Heart left ventricle (tissue), 16 donors: ENCODE measurements at regions not wholly inside any gene's neighbourhood (a gene's known extent, or its start where the extent isn't known, plus 50 kb on each side); places are given as distances from the start of the nearest gene placed in this dataset.

Source experiments
- ATAC-seq, 4 donors: fragments of 200-7000 bp; cut with Tn5 transposase; one replicate each; pipeline ENCODE4 v1.9.1; 2020 to 2022; ENCODE audit warnings: moderate library complexity in 4 of 4, mild to moderate bottlenecking in 3 of 4, moderate number of reproducible peaks in 1 of 4
- DNase-seq, 5 donors: peaks; one replicate each; pipeline ENCODE4 v3.0.0-alpha.2; 2020
- H3K27ac ChIP-seq, 12 donors: fragments of 200-600 bp; sonication (generic) in 4 of 12; one replicate each; pipeline versions ENCODE4 v1.5.0 to v1.8.0; 2016 to 2022; ENCODE audit warnings: mild to moderate bottlenecking in 2 of 12
- H3K27me3 ChIP-seq, 9 donors: fragments of 200-600 bp; sonication (generic) in 2 of 9; one replicate each; pipeline versions ENCODE4 v1.5.1 to v1.8.0; 2016 to 2022; ENCODE audit warnings: mild to moderate bottlenecking in 3 of 9
- H3K36me3 ChIP-seq, 9 donors: fragments of 200-600 bp; sonication (generic) in 2 of 9; one replicate each; pipeline versions ENCODE4 v1.5.0 to v1.8.0; 2018 to 2022; ENCODE audit warnings: mild to moderate bottlenecking in 2 of 9
- H3K4me1 ChIP-seq, 12 donors: fragments of 200-600 bp; sonication (generic) in 4 of 12; one replicate each; pipeline versions ENCODE4 v1.5.0 to v1.8.0; 2016 to 2022; ENCODE audit warnings: mild to moderate bottlenecking in 3 of 12
- H3K4me3 ChIP-seq, 12 donors: fragments of 200-600 bp; sonication (generic) in 4 of 12; one replicate each; pipeline versions ENCODE4 v1.5.0 to v1.8.0; 2017 to 2022; ENCODE audit warnings: mild to moderate bottlenecking in 9 of 12, moderate library complexity in 4 of 12
- H3K9me3 ChIP-seq, 12 donors: fragments of 200-600 bp; sonication (generic) in 4 of 12; one replicate each; pipeline versions ENCODE4 v1.5.0 to v1.8.0; 2016 to 2022; ENCODE audit warnings: mild to moderate bottlenecking in 1 of 12
- CTCF ChIP-seq, 12 donors: fragments of 200-600 bp; sonication (generic) in 4 of 12; IDR thresholded peaks; one replicate each; pipeline versions ENCODE4 v1.5.0 to v1.8.0; 2018 to 2022; ENCODE audit warnings: antibody characterized with exemption in 12 of 12, mild to moderate bottlenecking in 5 of 12
- POLR2A ChIP-seq, 2 donors: fragments of 450-650 bp; IDR thresholded peaks; one replicate each; pipeline ENCODE4 v1.6.1; 2017; ENCODE audit warnings: antibody characterized with exemption in 2 of 2, mild to moderate bottlenecking in 2 of 2, moderate library complexity in 2 of 2
- WGBS, 4 donors: extraction: QIAGEN DNeasy Blood & Tissue Kit in 2 of 4; methylation state at CpG; one replicate each; pipeline versions ENCODE4 v1.1.5 to v1.1.7; 2013 to 2018; 5-methylcytosine and 5-hydroxymethylcytosine counted together
- intact Hi-C, 10 donors: fragments of 100-400 bp; cut with DNase I; formaldehyde crosslinking; loops; one replicate each; pipeline versions ENCODE4 v1.11.1 to v1.14.2; 2022
- donor health status: ischemic (EF 13 %, LVEDD 7.1; RV severe dilation, severe dysfunction).
- donor health status: healthy with polysubstance abuse.
- donor health status: DM: no; HTN: yes; CAD: no.
- donor health status: DM: no; HTN: no; CAD: no.
- donor health status: ischemic (EF 25% LVEDD 6.9; RV normal size, moderate dysfunction).
- donor health status: ischemic (EF 25% LVEDD 5.7; RV mildly dilated, moderate dysfunction).
- donor health status: healthy.
- donor health status: DM: yes; HTN: yes; CAD: no.
- donor health status: ischemic (EF 35%, LVEDD 5.7; RV mildly dilated, moderate dysfunction).
- donor health status: nonischemic (EF 11% LVEDD 7.7; RV severe dilation, severe dysfunction).
- donor health status: DM: yes; HTN: yes; CAD: no.
- donor health status: PGD.
- donor health status: ischemic (EF 29% LVEDD 5.4; RV normal size, mild dysfunction).
- donor health status: nonischemic (EF 23%, LVEDD 6.1; RV moderate dilation, normal function).

- intact Hi-C loops: no loop called here
- no peaks in the 10 kb centered on the region for H3K27me3 ChIP-seq
- H3K36me3 ChIP-seq: no peaks in the 10 kb centered on the region
- H3K4me3 ChIP-seq: no peak overlapping the region
- no peaks in the 10 kb centered on the region for H3K4me1 ChIP-seq
- DNase-seq (no peak), ATAC-seq (no peak)
- no peak overlapping the region for H3K27ac ChIP-seq
- peaks cover 0 to 1% (median 0%) of the 10 kb centered on the region in 12 donors for H3K9me3 ChIP-seq
- TF ChIP-seq POLR2A (IDR thresholded peaks at IDR 0.05): no peak
- no peak for TF ChIP-seq CTCF (IDR thresholded peaks at IDR 0.05)
Observed at GRCh38 chr7:18268571-18268970, 227.0 kb upstream of the HDAC9 start.

GRCh38 chr7:18276380-18276779 is 219.2 kb upstream of the HDAC9 start:
- 79 to 84% (median 81%) methylated on average over 2 of the region's 2 CpGs for WGBS, 4 donors
- Histone ChIP-seq H3K27me3 (no peaks in the 10 kb centered on the region), H3K27ac (no peak overlapping the region), H3K9me3 (no peaks in the 10 kb centered on the region), H3K36me3 (no peaks in the 10 kb centered on the region), H3K4me1 (no peaks in the 10 kb centered on the region), H3K4me3 (no peak overlapping the region)
- intact Hi-C loops: no loop called here
- TF ChIP-seq POLR2A (IDR thresholded peaks at IDR 0.05) (no peak), CTCF (IDR thresholded peaks at IDR 0.05) (peak in 1 of 12 donors; percentile 19)
- DNase-seq (no peak), ATAC-seq (no peak)

- Histone ChIP-seq H3K4me3 (no peak overlapping the region), H3K4me1 (no peaks in the 10 kb centered on the region), H3K36me3 (no peaks in the 10 kb centered on the region), H3K9me3 (no peaks in the 10 kb centered on the region), H3K27ac (no peak overlapping the region), H3K27me3 (no peaks in the 10 kb centered on the region)
- ATAC-seq (no peak), DNase-seq (no peak)
- TF ChIP-seq CTCF (IDR thresholded peaks at IDR 0.05) (no peak), POLR2A (IDR thresholded peaks at IDR 0.05) (no peak)
- intact Hi-C loops: no loop called here
- 59 to 76% (median 67%) methylated on average over 1 of the region's 1 CpG for WGBS, 4 donors
Observed at GRCh38 chr7:18278316-18278715, 217.2 kb upstream of the HDAC9 start.

- H3K27ac ChIP-seq: no peak overlapping the region
- no peak for DNase-seq
- no peaks in the 10 kb centered on the region for H3K27me3 ChIP-seq
- no peaks in the 10 kb centered on the region for H3K36me3 ChIP-seq
- intact Hi-C loops: no loop called here
- no peaks in the 10 kb centered on the region for H3K4me1 ChIP-seq
- TF ChIP-seq CTCF (IDR thresholded peaks at IDR 0.05) (no peak), POLR2A (IDR thresholded peaks at IDR 0.05) (no peak)
- no peak overlapping the region for H3K4me3 ChIP-seq
- ATAC-seq: no peak
- no peaks in the 10 kb centered on the region for H3K9me3 ChIP-seq
- 0 to 1% (median 0%) methylated on average over 1 of the region's 1 CpG for WGBS, 4 donors
Observed at GRCh38 chr7:18283045-18283444, 212.5 kb upstream of the HDAC9 start.
